ENCODE measurements at regions not wholly inside any gene's neighbourhood (a gene's known extent, or its start where the extent isn't known, plus 50 kb on each side); places are given as distances from the start of the nearest gene placed in this dataset.
A peak's percentile ranks its signal among the peaks of the same experiment; 100 is the strongest.

DNA sequence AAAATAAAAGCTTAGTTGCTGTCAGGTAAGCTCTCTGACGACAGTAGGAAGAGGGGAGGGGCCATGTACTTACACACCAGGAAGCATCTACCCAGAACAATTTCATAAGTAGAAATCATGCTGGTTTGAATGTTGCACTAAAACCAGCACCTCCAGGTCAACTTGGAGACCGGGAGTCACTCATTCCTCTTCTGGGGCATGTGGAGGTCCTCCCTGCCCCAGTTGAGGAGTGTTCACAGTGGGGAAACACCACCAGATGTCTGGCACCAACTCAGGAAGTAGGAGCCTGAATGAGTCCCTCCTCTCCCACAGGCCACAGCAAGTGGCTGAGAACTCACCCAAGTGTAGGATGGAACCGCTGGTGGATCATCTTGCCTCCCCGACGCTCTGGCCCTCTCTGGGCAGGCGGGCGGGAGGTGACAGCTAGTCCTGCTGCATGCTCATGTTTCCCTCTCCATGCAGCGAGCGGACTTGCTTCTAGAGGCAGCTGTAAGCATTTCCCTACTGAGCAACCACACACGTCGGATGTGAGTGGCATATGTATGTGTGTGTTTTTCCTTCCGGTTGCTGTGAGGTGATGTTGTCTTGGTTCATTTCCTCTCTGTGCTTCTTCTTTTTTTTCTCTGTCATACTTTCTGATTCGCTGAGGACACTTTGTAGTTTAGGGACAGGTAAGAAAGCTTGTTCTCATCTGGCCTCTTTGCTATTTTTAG is 149.5 kb upstream of the NEDD9 start:
- H3K4me3 ChIP-seq = peak overlapping the region; percentile 17 to 33 (median 23)
- H3K27me3 ChIP-seq = no peaks in the 10 kb centered on the region
- DNase-seq = peak; percentile 43 to 78
- intact Hi-C loops (cut with DNase I; ENCODE audit: low total_unique reads) = no loop called here
- H3K4me1 ChIP-seq = peaks cover 0 to 6% (median 0%) of the 10 kb centered on the region in 4 donors
- H3K36me3 ChIP-seq = no peaks in the 10 kb centered on the region
- no peaks in the 10 kb centered on the region for H3K9me3 ChIP-seq
- peak overlapping the region; percentile 22 to 82 (median 55) for H3K27ac ChIP-seq
- TF ChIP-seq POLR2A (IDR thresholded peaks at IDR 0.05) (no peak), POLR2AphosphoS5 (IDR thresholded peaks at IDR 0.05) (peak in 2 of 3 donors; percentile 63 to 77), EP300 (IDR thresholded peaks at IDR 0.05) (no peak)
- TF ChIP-seq, protein P1, sequence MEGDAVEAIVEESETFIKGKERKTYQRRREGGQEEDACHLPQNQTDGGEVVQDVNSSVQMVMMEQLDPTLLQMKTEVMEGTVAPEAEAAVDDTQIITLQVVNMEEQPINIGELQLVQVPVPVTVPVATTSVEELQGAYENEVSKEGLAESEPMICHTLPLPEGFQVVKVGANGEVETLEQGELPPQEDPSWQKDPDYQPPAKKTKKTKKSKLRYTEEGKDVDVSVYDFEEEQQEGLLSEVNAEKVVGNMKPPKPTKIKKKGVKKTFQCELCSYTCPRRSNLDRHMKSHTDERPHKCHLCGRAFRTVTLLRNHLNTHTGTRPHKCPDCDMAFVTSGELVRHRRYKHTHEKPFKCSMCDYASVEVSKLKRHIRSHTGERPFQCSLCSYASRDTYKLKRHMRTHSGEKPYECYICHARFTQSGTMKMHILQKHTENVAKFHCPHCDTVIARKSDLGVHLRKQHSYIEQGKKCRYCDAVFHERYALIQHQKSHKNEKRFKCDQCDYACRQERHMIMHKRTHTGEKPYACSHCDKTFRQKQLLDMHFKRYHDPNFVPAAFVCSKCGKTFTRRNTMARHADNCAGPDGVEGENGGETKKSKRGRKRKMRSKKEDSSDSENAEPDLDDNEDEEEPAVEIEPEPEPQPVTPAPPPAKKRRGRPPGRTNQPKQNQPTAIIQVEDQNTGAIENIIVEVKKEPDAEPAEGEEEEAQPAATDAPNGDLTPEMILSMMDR (IDR thresholded peaks at IDR 0.05) = no peak
- 63 to 79% (median 77%) methylated on average over 13 of the region's 13 CpGs for WGBS, 5 donors

DNA sequence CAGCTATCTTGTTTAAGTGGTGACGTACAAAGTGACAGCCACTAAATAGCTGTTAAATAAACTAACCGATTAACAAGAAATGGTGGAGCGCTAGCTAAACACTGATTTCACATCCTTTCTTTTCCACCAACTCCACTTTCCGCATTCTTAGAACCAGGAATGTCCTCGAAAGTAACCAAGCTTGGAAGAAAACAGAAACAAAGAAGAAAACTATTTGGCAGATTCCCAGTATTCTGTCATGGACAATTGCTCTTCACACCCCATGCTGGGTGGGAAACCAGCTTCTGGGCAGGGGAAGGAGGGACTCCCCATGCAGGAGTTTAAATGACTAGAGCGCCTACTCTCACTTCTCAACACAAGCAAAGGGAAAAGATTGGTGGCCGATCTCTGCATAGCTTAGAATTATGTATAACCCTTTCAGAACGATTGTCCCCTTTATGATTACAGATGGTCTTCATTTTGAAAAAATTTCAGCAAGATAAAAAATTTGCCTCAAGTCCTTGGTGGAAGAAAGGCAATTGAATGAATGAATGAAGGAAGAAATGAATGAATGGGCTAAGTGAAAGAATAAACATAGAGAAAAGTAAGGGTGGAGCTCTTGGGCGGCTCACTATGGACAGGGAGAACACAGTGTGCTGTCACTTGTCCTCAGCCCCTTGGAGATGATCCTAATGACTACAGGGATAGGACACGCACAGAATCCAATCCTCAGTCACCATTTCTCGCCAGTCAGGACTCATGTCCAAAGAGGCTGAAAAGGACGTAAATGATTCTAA is 148.7 kb upstream of the NEDD9 start:
- Histone ChIP-seq H3K9me3 (no peaks in the 10 kb centered on the region), H3K4me1 (no peaks in the 10 kb centered on the region), H3K4me3 (peak overlapping the region in 3 of 4 donors; percentile 17 to 33 (median 23)), H3K27ac (peak overlapping the region in 4 of 5 donors; percentile 52 to 82 (median 66)), H3K36me3 (no peaks in the 10 kb centered on the region), H3K27me3 (no peaks in the 10 kb centered on the region)
- no peak for DNase-seq
- 85 to 94% (median 91%) methylated on average over 12 of the region's 12 CpGs for WGBS, 5 donors
- no peak for TF ChIP-seq EP300 (IDR thresholded peaks at IDR 0.05)
- TF ChIP-seq POLR2A (IDR thresholded peaks at IDR 0.05) = no peak
- TF ChIP-seq, protein P1 (IDR thresholded peaks at IDR 0.05) = no peak
- TF ChIP-seq POLR2AphosphoS5 (IDR thresholded peaks at IDR 0.05) = no peak
- intact Hi-C loops (cut with DNase I; ENCODE audit: low total_unique reads) = no loop called here

DNA sequence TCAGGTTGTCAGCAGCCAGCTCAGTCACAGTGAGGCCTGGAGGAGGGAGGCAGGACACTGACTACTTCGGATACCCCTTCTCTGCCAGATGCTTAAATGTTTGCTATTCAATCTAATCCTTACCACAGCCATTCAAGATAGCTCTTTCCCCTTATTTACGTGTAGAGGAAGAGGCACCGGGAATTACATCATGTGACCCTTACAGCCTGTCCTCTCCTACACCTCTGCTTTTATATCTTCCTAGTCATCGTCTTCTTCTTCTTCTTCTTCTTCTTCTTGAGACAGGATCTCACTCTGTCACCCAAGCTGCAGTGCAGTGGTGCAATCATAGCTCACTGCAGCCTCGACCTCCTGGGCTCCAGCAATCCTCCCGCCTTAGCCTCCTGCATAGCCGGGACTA is 148.1 kb upstream of the NEDD9 start:
- no peaks in the 10 kb centered on the region for H3K27me3 ChIP-seq
- peak overlapping the region in 1 of 5 donors; percentile 82 for H3K27ac ChIP-seq
- WGBS, 5 donors = 73 to 91% (median 76%) methylated on average over 7 of the region's 7 CpGs
- no peak for DNase-seq
- H3K4me3 ChIP-seq = peak overlapping the region in 1 of 4 donors; percentile 33
- no peaks in the 10 kb centered on the region for H3K9me3 ChIP-seq
- intact Hi-C loops (cut with DNase I; ENCODE audit: low total_unique reads) = no loop called here
- H3K36me3 ChIP-seq = no peaks in the 10 kb centered on the region
- no peaks in the 10 kb centered on the region for H3K4me1 ChIP-seq
- TF ChIP-seq EP300 (IDR thresholded peaks at IDR 0.05) (no peak), POLR2AphosphoS5 (IDR thresholded peaks at IDR 0.05) (no peak), POLR2A (IDR thresholded peaks at IDR 0.05) (no peak)
- TF ChIP-seq, protein P1 (IDR thresholded peaks at IDR 0.05) = no peak

DNA sequence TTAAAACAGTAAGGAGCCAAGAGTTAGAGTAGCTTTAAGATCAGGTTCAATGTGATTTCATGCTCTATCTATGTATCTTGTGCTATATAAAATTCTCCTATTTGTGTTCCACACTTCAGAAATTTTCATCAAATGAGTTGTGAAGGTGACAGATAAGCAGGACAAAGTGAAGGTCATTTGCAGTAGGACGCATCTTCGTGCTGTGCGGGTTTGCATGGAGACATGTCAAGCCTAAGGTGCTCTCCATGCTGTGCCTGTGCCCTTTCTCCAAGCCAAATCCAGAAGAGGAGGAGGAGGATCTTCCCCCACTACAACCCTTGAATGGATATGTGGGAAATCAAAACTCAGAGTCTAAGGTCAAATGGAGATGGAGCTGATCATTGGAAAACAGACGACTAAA is 147.3 kb upstream of the NEDD9 start:
- no peak overlapping the region for H3K4me3 ChIP-seq
- H3K36me3 ChIP-seq = no peaks in the 10 kb centered on the region
- WGBS, 5 donors = 93 to 98% (median 96%) methylated on average over 4 of the region's 4 CpGs
- no peaks in the 10 kb centered on the region for H3K4me1 ChIP-seq
- intact Hi-C loops (cut with DNase I; ENCODE audit: low total_unique reads) = no loop called here
- H3K27ac ChIP-seq = no peak overlapping the region
- no peaks in the 10 kb centered on the region for H3K9me3 ChIP-seq
- TF ChIP-seq POLR2AphosphoS5 (IDR thresholded peaks at IDR 0.05) (no peak), POLR2A (IDR thresholded peaks at IDR 0.05) (no peak), EP300 (IDR thresholded peaks at IDR 0.05) (no peak)
- TF ChIP-seq, protein P1 (IDR thresholded peaks at IDR 0.05) = no peak
- no peaks in the 10 kb centered on the region for H3K27me3 ChIP-seq
- no peak for DNase-seq

Data from stomach (tissue), 8 donors.